ENCODE measurements at regions not wholly inside any gene's neighbourhood (a gene's known extent, or its start where the extent isn't known, plus 50 kb on each side); places are given as distances from the start of the nearest gene placed in this dataset.
"Not testable (repeated sequence)": the region's sequence is repeated elsewhere in the genome, so short reads cannot be mapped to it uniquely, and the experiment has no call there.

GRCh38 chr1:101493920-101494319, 257.1 kb downstream of the S1PR1 start:
- TF ChIP-seq, protein P1, sequence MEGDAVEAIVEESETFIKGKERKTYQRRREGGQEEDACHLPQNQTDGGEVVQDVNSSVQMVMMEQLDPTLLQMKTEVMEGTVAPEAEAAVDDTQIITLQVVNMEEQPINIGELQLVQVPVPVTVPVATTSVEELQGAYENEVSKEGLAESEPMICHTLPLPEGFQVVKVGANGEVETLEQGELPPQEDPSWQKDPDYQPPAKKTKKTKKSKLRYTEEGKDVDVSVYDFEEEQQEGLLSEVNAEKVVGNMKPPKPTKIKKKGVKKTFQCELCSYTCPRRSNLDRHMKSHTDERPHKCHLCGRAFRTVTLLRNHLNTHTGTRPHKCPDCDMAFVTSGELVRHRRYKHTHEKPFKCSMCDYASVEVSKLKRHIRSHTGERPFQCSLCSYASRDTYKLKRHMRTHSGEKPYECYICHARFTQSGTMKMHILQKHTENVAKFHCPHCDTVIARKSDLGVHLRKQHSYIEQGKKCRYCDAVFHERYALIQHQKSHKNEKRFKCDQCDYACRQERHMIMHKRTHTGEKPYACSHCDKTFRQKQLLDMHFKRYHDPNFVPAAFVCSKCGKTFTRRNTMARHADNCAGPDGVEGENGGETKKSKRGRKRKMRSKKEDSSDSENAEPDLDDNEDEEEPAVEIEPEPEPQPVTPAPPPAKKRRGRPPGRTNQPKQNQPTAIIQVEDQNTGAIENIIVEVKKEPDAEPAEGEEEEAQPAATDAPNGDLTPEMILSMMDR (conservative IDR thresholded peaks at IDR 0.05 in 1 of 2, IDR thresholded peaks at IDR 0.05 in 1 of 2; ENCODE audit: extremely low read depth in 1 of 2, insufficient read depth in 1 of 2, low read depth in 1 of 2, low read length in 2 of 2), result not testable (repeated sequence)
- TF ChIP-seq EZH2 (IDR thresholded peaks at IDR 0.05; ENCODE audit: borderline replicate concordance, low read length), result not testable (repeated sequence)

Measured in mammary epithelial cell (primary cell).